Gastroesophageal sphincter (tissue), 2 donors: ENCODE measurements at regions not wholly inside any gene's neighbourhood (a gene's known extent, or its start where the extent isn't known, plus 50 kb on each side); places are given as distances from the start of the nearest gene placed in this dataset.

Experiments used
- POLR2A ChIP-seq, 2 donors: fragments of 450-650 bp; IDR thresholded peaks; one replicate each; pipeline ENCODE4 v1.6.1; 2017; ENCODE audit warnings: antibody characterized with exemption in 2 of 2, mild to moderate bottlenecking in 2 of 2, moderate library complexity in 1 of 2
- POLR2AphosphoS5 ChIP-seq: sonication (generic); formaldehyde crosslinking; IDR thresholded peaks from one replicate; pipeline ENCODE4 v1.6.1; 2017; ENCODE audit warnings: antibody characterized with exemption

GRCh38 chr5:1723476-1723875 is 76.2 kb downstream of the MRPL36 start:
- TF ChIP-seq POLR2A (IDR thresholded peaks at IDR 0.05) (no peak), POLR2AphosphoS5 (no peak)
